ENCODE measurements at regions not wholly inside any gene's neighbourhood (a gene's known extent, or its start where the extent isn't known, plus 50 kb on each side); places are given as distances from the start of the nearest gene placed in this dataset.

GRCh38 chr2:22838461-22838860, 546.5 kb upstream of the KLHL29 start:
- TF ChIP-seq CTCF (IDR thresholded peaks at IDR 0.05) (no peak), EZH2 (IDR thresholded peaks at IDR 0.05) (no peak), EZH2phosphoT487 (IDR thresholded peaks at IDR 0.05) (no peak)
